ENCODE measurements at regions not wholly inside any gene's neighbourhood (a gene's known extent, or its start where the extent isn't known, plus 50 kb on each side); places are given as distances from the start of the nearest gene placed in this dataset.

DNA sequence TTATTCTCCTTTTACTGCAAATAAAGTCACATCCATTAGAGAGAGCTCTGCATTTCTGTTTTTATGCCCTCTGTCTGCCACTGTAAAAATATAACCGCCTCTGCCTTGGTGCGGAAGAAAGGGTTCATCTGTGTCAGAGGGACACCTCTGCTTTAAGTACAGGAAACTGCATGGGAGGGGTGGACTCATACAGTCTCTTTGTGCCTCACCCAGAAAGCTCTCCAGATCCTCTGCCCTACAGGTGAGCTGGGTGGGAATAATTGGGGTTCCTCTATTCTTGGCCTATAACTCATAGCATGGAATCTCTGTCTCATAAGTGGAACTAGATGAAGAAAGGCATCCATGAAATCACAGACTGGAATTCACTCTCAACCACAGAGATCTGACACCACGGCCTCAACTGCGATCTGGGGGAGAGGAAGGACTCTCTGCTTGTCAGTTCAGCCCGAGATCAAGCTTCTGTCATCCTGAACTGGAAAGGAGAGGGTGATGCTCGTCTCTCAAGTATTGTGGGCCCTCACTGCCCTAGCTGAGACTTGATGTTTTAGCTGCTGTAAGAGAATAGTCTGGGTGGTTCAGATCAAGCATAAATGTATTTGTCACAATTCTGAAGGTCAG, 702.3 kb downstream of the TMEM121 start:
- TF ChIP-seq, protein P1, sequence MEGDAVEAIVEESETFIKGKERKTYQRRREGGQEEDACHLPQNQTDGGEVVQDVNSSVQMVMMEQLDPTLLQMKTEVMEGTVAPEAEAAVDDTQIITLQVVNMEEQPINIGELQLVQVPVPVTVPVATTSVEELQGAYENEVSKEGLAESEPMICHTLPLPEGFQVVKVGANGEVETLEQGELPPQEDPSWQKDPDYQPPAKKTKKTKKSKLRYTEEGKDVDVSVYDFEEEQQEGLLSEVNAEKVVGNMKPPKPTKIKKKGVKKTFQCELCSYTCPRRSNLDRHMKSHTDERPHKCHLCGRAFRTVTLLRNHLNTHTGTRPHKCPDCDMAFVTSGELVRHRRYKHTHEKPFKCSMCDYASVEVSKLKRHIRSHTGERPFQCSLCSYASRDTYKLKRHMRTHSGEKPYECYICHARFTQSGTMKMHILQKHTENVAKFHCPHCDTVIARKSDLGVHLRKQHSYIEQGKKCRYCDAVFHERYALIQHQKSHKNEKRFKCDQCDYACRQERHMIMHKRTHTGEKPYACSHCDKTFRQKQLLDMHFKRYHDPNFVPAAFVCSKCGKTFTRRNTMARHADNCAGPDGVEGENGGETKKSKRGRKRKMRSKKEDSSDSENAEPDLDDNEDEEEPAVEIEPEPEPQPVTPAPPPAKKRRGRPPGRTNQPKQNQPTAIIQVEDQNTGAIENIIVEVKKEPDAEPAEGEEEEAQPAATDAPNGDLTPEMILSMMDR (IDR thresholded peaks at IDR 0.05; ENCODE audit: extremely low read depth in 1 of 2, insufficient read depth in 1 of 2, low read depth in 1 of 2, low read length in 2 of 2): no peak
- no peak for TF ChIP-seq POLR2A (IDR thresholded peaks at IDR 0.05; ENCODE audit: low read depth, low read length)
- no peak for TF ChIP-seq JUN (IDR thresholded peaks at IDR 0.05; ENCODE audit: borderline replicate concordance, insufficient read depth, insufficient read length, low read depth)
- TF ChIP-seq POLR2AphosphoS5 (IDR thresholded peaks at IDR 0.05; ENCODE audit: insufficient read depth, low read depth, low read length): no peak

All from endothelial cell of umbilical vein (primary cell).